GM23248 (cell line): ENCODE measurements at regions not wholly inside any gene's neighbourhood (a gene's known extent, or its start where the extent isn't known, plus 50 kb on each side); places are given as distances from the start of the nearest gene placed in this dataset.

Experiments used
- EZH2 ChIP-seq: fragments of 200-600 bp; sonication (generic); IDR thresholded peaks from 2 replicates; pipeline ENCODE4 v1.6.1; 2018; ENCODE audit warnings: antibody characterized with exemption, mild to moderate bottlenecking; ENCODE audit not compliant: insufficient read depth, poor library complexity, severe bottlenecking
- EZH2phosphoT487 ChIP-seq: fragments of 200-600 bp; sonication (generic); IDR thresholded peaks from 2 replicates; pipeline ENCODE4 v1.6.1; 2018; ENCODE audit warnings: antibody characterized with exemption, moderate library complexity, mild to moderate bottlenecking, low read depth; ENCODE audit not compliant: insufficient read depth

GRCh38 chr6:27836141-27836782, 75.9 kb downstream of the OR2B2 start:
- TF ChIP-seq EZH2, result no peak
- no peak for TF ChIP-seq EZH2phosphoT487
